WTC11 (cell line): ENCODE measurements at regions not wholly inside any gene's neighbourhood (a gene's known extent, or its start where the extent isn't known, plus 50 kb on each side); places are given as distances from the start of the nearest gene placed in this dataset.

Source experiments
- ATAC-seq: fragments of 200-7000 bp; cut with Tn5 transposase; 2 replicates; pipeline ENCODE4 v1.10.0; 2021; ENCODE audit warnings: mild to moderate bottlenecking, moderate library complexity
- CTCF ChIA-PET: fragments of 300-600 bp; sonication (Branson Sonifier 250); formaldehyde crosslinking; loops from one replicate; lab custom pipeline; 2021; ENCODE audit warnings: antibody characterized with exemption; lab: Charles Lee
- POLR2A ChIA-PET: fragments of 350-600 bp; sonication (Branson Sonifier 250); formaldehyde crosslinking; loops from one replicate; lab custom pipeline; 2021; ENCODE audit warnings: antibody characterized with exemption; lab: Charles Lee
- DNase-seq: peaks from one replicate; pipeline ENCODE4 v3.0.0; 2021; ENCODE audit warnings: low spot score
- H3K27ac Mint-ChIP-seq: 2 replicates; pipeline ENCODE4 v1.8.0; 2021; ENCODE audit warnings: mixed read lengths
- H3K27me3 Mint-ChIP-seq: 2 replicates; pipeline ENCODE4 v1.8.0; 2021; ENCODE audit warnings: low read depth, mild to moderate bottlenecking, moderate library complexity, mixed read lengths
- H3K36me3 Mint-ChIP-seq: 2 replicates; pipeline ENCODE4 v1.8.0; 2021; ENCODE audit warnings: mixed read lengths
- H3K4me1 Mint-ChIP-seq: 2 replicates; pipeline ENCODE4 v1.8.0; 2022; ENCODE audit warnings: mixed read lengths
- H3K4me3 Mint-ChIP-seq: 2 replicates; pipeline ENCODE4 v1.8.0; 2021; ENCODE audit warnings: mild to moderate bottlenecking, moderate library complexity, mixed read lengths
- H3K9me3 Mint-ChIP-seq: 2 replicates; pipeline ENCODE4 v1.8.0; 2021; ENCODE audit warnings: mixed read lengths
- AR ChIP-seq: fragments of 250-450 bp; sonication (Bioruptor Pico); IDR thresholded peaks from 2 replicates; pipeline ENCODE4 v1.9.0; 2021; ENCODE audit warnings: mild to moderate bottlenecking
- ATF3 ChIP-seq: sonication (generic); formaldehyde crosslinking; conservative IDR thresholded peaks from 2 replicates; pipeline ENCODE4 v1.8.1; 2022; ENCODE audit warnings: mild to moderate bottlenecking, missing genetic modification reagents
- CBFB ChIP-seq: sonication (generic); formaldehyde crosslinking; IDR thresholded peaks from 2 replicates; pipeline ENCODE4 v1.8.1; 2022; ENCODE audit warnings: mild to moderate bottlenecking, low read depth, missing genetic modification reagents
- E2F1 ChIP-seq: sonication (generic); formaldehyde crosslinking; IDR thresholded peaks from 2 replicates; pipeline ENCODE4 v1.8.0; 2022; ENCODE audit warnings: mild to moderate bottlenecking, missing genetic modification reagents
- EMX1 ChIP-seq: fragments of 250-450 bp; sonication (Bioruptor Pico); IDR thresholded peaks from 2 replicates; pipeline ENCODE4 v1.8.0; 2021; ENCODE audit warnings: mild to moderate bottlenecking
- ERG ChIP-seq: fragments of 250-450 bp; sonication (Bioruptor Pico); IDR thresholded peaks from 2 replicates; pipeline ENCODE4 v1.8.0; 2021; ENCODE audit warnings: mild to moderate bottlenecking
- ETV6 ChIP-seq: sonication (generic); formaldehyde crosslinking; IDR thresholded peaks from 2 replicates; pipeline ENCODE4 v1.8.1; 2022; ENCODE audit warnings: mild to moderate bottlenecking, missing genetic modification reagents
- FOXP1 ChIP-seq: sonication (generic); formaldehyde crosslinking; IDR thresholded peaks from 2 replicates; pipeline ENCODE4 v1.8.0; 2022; ENCODE audit warnings: missing genetic modification reagents, mild to moderate bottlenecking, moderate library complexity, borderline replicate concordance
- FOXP4 ChIP-seq: sonication (generic); formaldehyde crosslinking; IDR thresholded peaks from 2 replicates; pipeline ENCODE4 v1.8.0; 2022; ENCODE audit warnings: mild to moderate bottlenecking, missing genetic modification reagents
- GRHL2 ChIP-seq: fragments of 250-450 bp; sonication (Bioruptor Pico); IDR thresholded peaks from 2 replicates; pipeline ENCODE4 v1.8.0; 2022; ENCODE audit warnings: mild to moderate bottlenecking, moderate library complexity; ENCODE audit not compliant: insufficient replicate concordance, severe bottlenecking
- HMGXB4 ChIP-seq: sonication (generic); formaldehyde crosslinking; IDR thresholded peaks from 2 replicates; pipeline ENCODE4 v1.8.1; 2023; ENCODE audit warnings: mild to moderate bottlenecking, moderate library complexity, missing genetic modification reagents
- MYBL2 ChIP-seq: sonication (generic); formaldehyde crosslinking; IDR thresholded peaks from 2 replicates; pipeline ENCODE4 v1.8.1; 2023; ENCODE audit warnings: mild to moderate bottlenecking, moderate library complexity, missing genetic modification reagents
- PRRX2 ChIP-seq: fragments of 250-450 bp; sonication (Bioruptor Pico); IDR thresholded peaks from 2 replicates; pipeline ENCODE4 v1.8.0; 2021; ENCODE audit warnings: mild to moderate bottlenecking
- SP1 ChIP-seq: sonication (generic); formaldehyde crosslinking; conservative IDR thresholded peaks from 2 replicates; pipeline ENCODE4 v1.8.1; 2022; ENCODE audit warnings: missing genetic modification reagents
- ZBTB21 ChIP-seq: sonication (generic); formaldehyde crosslinking; IDR thresholded peaks from 2 replicates; pipeline ENCODE4 v1.8.1; 2023; ENCODE audit warnings: mild to moderate bottlenecking, missing genetic modification reagents, borderline replicate concordance
- ZNF263 ChIP-seq: sonication (generic); formaldehyde crosslinking; IDR thresholded peaks from 2 replicates; pipeline ENCODE4 v1.8.1; 2022; ENCODE audit warnings: low read depth, mild to moderate bottlenecking, moderate library complexity, missing genetic modification reagents
- ZNF317 ChIP-seq: sonication (generic); formaldehyde crosslinking; IDR thresholded peaks from 2 replicates; pipeline ENCODE4 v1.8.1; 2023; ENCODE audit warnings: low read depth, mild to moderate bottlenecking, moderate library complexity, missing genetic modification reagents, borderline replicate concordance
- ZNF396 ChIP-seq: fragments of 250-450 bp; sonication (Bioruptor Pico); IDR thresholded peaks from 2 replicates; pipeline ENCODE4 v1.8.0; 2021; ENCODE audit warnings: mild to moderate bottlenecking, moderate library complexity, borderline replicate concordance

GRCh38 chr2:47650001-47650535 lies 79.3 kb upstream of the KCNK12 start (continued):
- TF ChIP-seq AR (CRISPR knock-in tag) (no peak), FOXP4 (CRISPR knock-in tag) (no peak), HMGXB4 (no peak), PRRX2 (CRISPR knock-in tag) (no peak), E2F1 (CRISPR knock-in tag) (no peak), GRHL2 (CRISPR knock-in tag) (no peak), ZNF396 (CRISPR knock-in tag) (no peak), FOXP1 (CRISPR knock-in tag) (no peak), ETV6 (CRISPR knock-in tag) (no peak), ERG (no peak)
- TF ChIP-seq, all 79 proteins: peak for 0

GRCh38 chr2:47645246-47645645 lies 74.5 kb upstream of the KCNK12 start:
- Mint-ChIP-seq H3K4me1 (peaks cover 16% of the 10 kb centered on the region), H3K27me3 (no peaks in the 10 kb centered on the region; the same call in 1 of the 2 replicates), H3K27ac (no peak overlapping the region), H3K9me3 (peaks cover 22% of the 10 kb centered on the region), H3K4me3 (no peak overlapping the region), H3K36me3 (peaks cover 4% of the 10 kb centered on the region; the same call in 1 of the 2 replicates)
- CTCF ChIA-PET: interaction anchor here (0.6 to 1.2 kb wide), 2 partner anchors 9 to 34 kb away, joined by 3 to 4 read pairs; no protein-coding TSS in a partner anchor
- TF ChIP-seq SP1 (CRISPR knock-in tag): no peak
- no peak for TF ChIP-seq MYBL2 (CRISPR knock-in tag)
- no peak for TF ChIP-seq CBFB
- TF ChIP-seq ZBTB21 (CRISPR knock-in tag): no peak
- no peak for TF ChIP-seq ATF3 (CRISPR knock-in tag)
- no peak for TF ChIP-seq ZNF317
- TF ChIP-seq ZNF263: no peak
- no peak for TF ChIP-seq EMX1
- POLR2A ChIA-PET: no interaction called here
- ATAC-seq: no peak
- DNase-seq: no peak
